ENCODE measurements at regions not wholly inside any gene's neighbourhood (a gene's known extent, or its start where the extent isn't known, plus 50 kb on each side); places are given as distances from the start of the nearest gene placed in this dataset.

GRCh38 chrX:43560247-43560946, 95.7 kb upstream of the MAOA start:
- H2AFZ ChIP-seq, result no peak overlapping the region
- Mint-ChIP-seq H3K4me3 (no peak overlapping the region), H3K36me3 (ENCODE audit: low read depth) (no peaks in the 10 kb centered on the region), H3K9me3 (peaks cover 13% of the 10 kb centered on the region; the same call in 2 of the 3 replicates), H3K27ac (no peak overlapping the region), H3K4me1 (no peaks in the 10 kb centered on the region), H3K27me3 (ENCODE audit: insufficient read depth, low read depth, poor library complexity) (peaks cover 2% of the 10 kb centered on the region)
- no peaks in the 10 kb centered on the region for H3K79me2 ChIP-seq (replicated peaks; ENCODE audit: insufficient read depth)
- no peak overlapping the region for H3K4me3 ChIP-seq
- H3K36me3 ChIP-seq (ENCODE audit: insufficient read depth), result no peaks in the 10 kb centered on the region
- no peak overlapping the region for H3K27ac ChIP-seq (ENCODE audit: low read depth)
- no peak for TF ChIP-seq JUNB (IDR thresholded peaks at IDR 0.05; ENCODE audit: unreplicated experiment)
- TF ChIP-seq CREB1 (CRISPR knock-in tag; IDR thresholded peaks at IDR 0.05; ENCODE audit: low read depth), result no peak
- TF ChIP-seq STAT1 (IDR thresholded peaks at IDR 0.05; ENCODE audit: unreplicated experiment), result no peak
- no peak for TF ChIP-seq NANOG (IDR thresholded peaks at IDR 0.05; ENCODE audit: borderline replicate concordance)
- TF ChIP-seq ETS1 (IDR thresholded peaks at IDR 0.05), result no peak
- no peak for TF ChIP-seq ZNF114 (CRISPR knock-in tag; IDR thresholded peaks at IDR 0.05)
- H3K27me3 ChIP-seq (ENCODE audit: insufficient read depth), result no peaks in the 10 kb centered on the region
- H3K9me2 ChIP-seq (ENCODE audit: insufficient read depth), result no peaks in the 10 kb centered on the region
- DNase-seq (ENCODE audit: low spot score) (no peak), ATAC-seq (no peak)
- no peaks in the 10 kb centered on the region for H3F3A ChIP-seq (replicated peaks; ENCODE audit: low read depth)
- no peaks in the 10 kb centered on the region for H4K20me1 ChIP-seq (replicated peaks; ENCODE audit: insufficient read depth)
- no peak overlapping the region for H3K4me2 ChIP-seq
- no peaks in the 10 kb centered on the region for H3K4me1 ChIP-seq (ENCODE audit: insufficient read depth)

DNA sequence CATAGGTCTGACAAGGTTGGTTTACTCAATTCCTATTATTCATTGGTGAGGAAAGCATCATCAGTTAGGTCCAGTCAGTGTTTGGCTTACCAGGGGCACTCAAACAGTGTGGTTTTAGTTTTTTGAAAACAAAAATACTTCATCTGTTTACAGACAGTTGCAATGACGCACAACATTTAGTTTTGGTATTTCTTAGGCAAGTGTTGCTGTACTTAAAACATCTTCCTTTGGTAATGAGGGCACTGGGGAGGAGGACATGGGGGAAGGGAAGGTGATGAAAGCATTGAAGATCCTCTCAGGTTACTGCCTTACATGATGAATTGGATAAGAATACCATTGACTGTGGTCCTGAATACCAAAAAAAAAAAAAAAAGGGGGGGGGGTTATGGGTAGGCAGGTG, 93.7 kb upstream of the MAOA start:
- no peaks in the 10 kb centered on the region for H3K4me1 ChIP-seq (ENCODE audit: insufficient read depth)
- no peak for ATAC-seq
- no peak overlapping the region for H3K4me3 ChIP-seq
- no peaks in the 10 kb centered on the region for H3K79me2 ChIP-seq (replicated peaks; ENCODE audit: insufficient read depth)
- no peak for DNase-seq (ENCODE audit: low spot score)
- TF ChIP-seq EZH2 (IDR thresholded peaks at IDR 0.05; ENCODE audit: low read depth, unreplicated experiment), result no peak
- no peak for TF ChIP-seq ZNF114 (CRISPR knock-in tag; IDR thresholded peaks at IDR 0.05)
- H3K27ac ChIP-seq (ENCODE audit: low read depth), result no peak overlapping the region
- H2AFZ ChIP-seq, result no peak overlapping the region
- no peaks in the 10 kb centered on the region for H3K36me3 ChIP-seq (ENCODE audit: insufficient read depth)
- Mint-ChIP-seq H3K4me1 (no peaks in the 10 kb centered on the region), H3K9me3 (peaks cover 13% of the 10 kb centered on the region; the same call in 2 of the 3 replicates), H3K27ac (no peak overlapping the region), H3K27me3 (ENCODE audit: insufficient read depth, low read depth, poor library complexity) (peaks cover 2% of the 10 kb centered on the region), H3K36me3 (ENCODE audit: low read depth) (no peaks in the 10 kb centered on the region), H3K4me3 (no peak overlapping the region)
- H3F3A ChIP-seq (replicated peaks; ENCODE audit: low read depth), result no peaks in the 10 kb centered on the region
- H3K4me2 ChIP-seq, result no peak overlapping the region
- no peaks in the 10 kb centered on the region for H4K20me1 ChIP-seq (replicated peaks; ENCODE audit: insufficient read depth)
- H3K27me3 ChIP-seq (ENCODE audit: insufficient read depth), result no peaks in the 10 kb centered on the region
- H3K9me2 ChIP-seq (ENCODE audit: insufficient read depth), result no peaks in the 10 kb centered on the region

- no peaks in the 10 kb centered on the region for H3F3A ChIP-seq (replicated peaks; ENCODE audit: low read depth)
- H3K4me3 Mint-ChIP-seq, result no peak overlapping the region
- no peak overlapping the region for H3K4me2 ChIP-seq
- H3K27me3 Mint-ChIP-seq (ENCODE audit: insufficient read depth, low read depth, poor library complexity), result peaks cover 2% of the 10 kb centered on the region
- no peak overlapping the region for H3K4me3 ChIP-seq
- no peaks in the 10 kb centered on the region for H3K4me1 ChIP-seq (ENCODE audit: insufficient read depth)
- H3K27ac ChIP-seq (ENCODE audit: low read depth), result no peak overlapping the region
- no peaks in the 10 kb centered on the region for H3K79me2 ChIP-seq (replicated peaks; ENCODE audit: insufficient read depth)
- H3K36me3 ChIP-seq (ENCODE audit: insufficient read depth), result no peaks in the 10 kb centered on the region
- H3K9me2 ChIP-seq (ENCODE audit: insufficient read depth), result no peaks in the 10 kb centered on the region
- no peak overlapping the region for H2AFZ ChIP-seq
- peaks cover 13% of the 10 kb centered on the region; the same call in 2 of the 3 replicates for H3K9me3 Mint-ChIP-seq
- DNase-seq (ENCODE audit: low spot score), result no peak
- no peak overlapping the region for H3K27ac Mint-ChIP-seq
- H3K36me3 Mint-ChIP-seq (ENCODE audit: low read depth), result no peaks in the 10 kb centered on the region
- no peaks in the 10 kb centered on the region for H4K20me1 ChIP-seq (replicated peaks; ENCODE audit: insufficient read depth)
- no peak for ATAC-seq
- no peaks in the 10 kb centered on the region for H3K4me1 Mint-ChIP-seq
- H3K27me3 ChIP-seq (ENCODE audit: insufficient read depth), result no peaks in the 10 kb centered on the region
- TF ChIP-seq, protein P1, sequence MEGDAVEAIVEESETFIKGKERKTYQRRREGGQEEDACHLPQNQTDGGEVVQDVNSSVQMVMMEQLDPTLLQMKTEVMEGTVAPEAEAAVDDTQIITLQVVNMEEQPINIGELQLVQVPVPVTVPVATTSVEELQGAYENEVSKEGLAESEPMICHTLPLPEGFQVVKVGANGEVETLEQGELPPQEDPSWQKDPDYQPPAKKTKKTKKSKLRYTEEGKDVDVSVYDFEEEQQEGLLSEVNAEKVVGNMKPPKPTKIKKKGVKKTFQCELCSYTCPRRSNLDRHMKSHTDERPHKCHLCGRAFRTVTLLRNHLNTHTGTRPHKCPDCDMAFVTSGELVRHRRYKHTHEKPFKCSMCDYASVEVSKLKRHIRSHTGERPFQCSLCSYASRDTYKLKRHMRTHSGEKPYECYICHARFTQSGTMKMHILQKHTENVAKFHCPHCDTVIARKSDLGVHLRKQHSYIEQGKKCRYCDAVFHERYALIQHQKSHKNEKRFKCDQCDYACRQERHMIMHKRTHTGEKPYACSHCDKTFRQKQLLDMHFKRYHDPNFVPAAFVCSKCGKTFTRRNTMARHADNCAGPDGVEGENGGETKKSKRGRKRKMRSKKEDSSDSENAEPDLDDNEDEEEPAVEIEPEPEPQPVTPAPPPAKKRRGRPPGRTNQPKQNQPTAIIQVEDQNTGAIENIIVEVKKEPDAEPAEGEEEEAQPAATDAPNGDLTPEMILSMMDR (conservative IDR thresholded peaks at IDR 0.05; ENCODE audit: low read depth in 2 of 2), result peak in 1 of 2 experiments; percentile 18; a peak in 1 of 4 replicates
Observed at GRCh38 chrX:43564953-43565352, 91.1 kb upstream of the MAOA start.

All from GM23338 (cell line).